Heart left ventricle (tissue), 16 donors: ENCODE measurements at regions not wholly inside any gene's neighbourhood (a gene's known extent, or its start where the extent isn't known, plus 50 kb on each side); places are given as distances from the start of the nearest gene placed in this dataset.

ENCODE experiments used
- ATAC-seq, 4 donors: fragments of 200-7000 bp; cut with Tn5 transposase; one replicate each; pipeline ENCODE4 v1.9.1; 2020 to 2022; ENCODE audit warnings: moderate library complexity in 4 of 4, mild to moderate bottlenecking in 3 of 4, moderate number of reproducible peaks in 1 of 4
- DNase-seq, 5 donors: peaks; one replicate each; pipeline ENCODE4 v3.0.0-alpha.2; 2020
- H3K27ac ChIP-seq, 12 donors: fragments of 200-600 bp; sonication (generic) in 4 of 12; one replicate each; pipeline versions ENCODE4 v1.5.0 to v1.8.0; 2016 to 2022; ENCODE audit warnings: mild to moderate bottlenecking in 2 of 12
- H3K27me3 ChIP-seq, 9 donors: fragments of 200-600 bp; sonication (generic) in 2 of 9; one replicate each; pipeline versions ENCODE4 v1.5.1 to v1.8.0; 2016 to 2022; ENCODE audit warnings: mild to moderate bottlenecking in 3 of 9
- H3K36me3 ChIP-seq, 9 donors: fragments of 200-600 bp; sonication (generic) in 2 of 9; one replicate each; pipeline versions ENCODE4 v1.5.0 to v1.8.0; 2018 to 2022; ENCODE audit warnings: mild to moderate bottlenecking in 2 of 9
- H3K4me1 ChIP-seq, 12 donors: fragments of 200-600 bp; sonication (generic) in 4 of 12; one replicate each; pipeline versions ENCODE4 v1.5.0 to v1.8.0; 2016 to 2022; ENCODE audit warnings: mild to moderate bottlenecking in 3 of 12
- H3K4me3 ChIP-seq, 12 donors: fragments of 200-600 bp; sonication (generic) in 4 of 12; one replicate each; pipeline versions ENCODE4 v1.5.0 to v1.8.0; 2017 to 2022; ENCODE audit warnings: mild to moderate bottlenecking in 9 of 12, moderate library complexity in 4 of 12
- H3K9me3 ChIP-seq, 12 donors: fragments of 200-600 bp; sonication (generic) in 4 of 12; one replicate each; pipeline versions ENCODE4 v1.5.0 to v1.8.0; 2016 to 2022; ENCODE audit warnings: mild to moderate bottlenecking in 1 of 12
- POLR2A ChIP-seq, 2 donors: fragments of 450-650 bp; IDR thresholded peaks; one replicate each; pipeline ENCODE4 v1.6.1; 2017; ENCODE audit warnings: antibody characterized with exemption in 2 of 2, mild to moderate bottlenecking in 2 of 2, moderate library complexity in 2 of 2
- WGBS, 4 donors: extraction: QIAGEN DNeasy Blood & Tissue Kit in 2 of 4; methylation state at CpG; one replicate each; pipeline versions ENCODE4 v1.1.5 to v1.1.7; 2013 to 2018; 5-methylcytosine and 5-hydroxymethylcytosine counted together
- intact Hi-C, 10 donors: fragments of 100-400 bp; cut with DNase I; formaldehyde crosslinking; loops; one replicate each; pipeline versions ENCODE4 v1.11.1 to v1.14.2; 2022
- TF ChIP-seq, protein P1 (sequence below), 12 donors: fragments of 200-600 bp; sonication (generic) in 4 of 12; IDR thresholded peaks; one replicate each; pipeline versions ENCODE4 v1.5.0 to v1.8.0; 2018 to 2022; ENCODE audit warnings: antibody characterized with exemption in 12 of 12, mild to moderate bottlenecking in 5 of 12
- donor health status: ischemic (EF 13 %, LVEDD 7.1; RV severe dilation, severe dysfunction).
- donor health status: healthy with polysubstance abuse.
- donor health status: DM: no; HTN: yes; CAD: no.
- donor health status: DM: no; HTN: no; CAD: no.
- donor health status: ischemic (EF 25% LVEDD 6.9; RV normal size, moderate dysfunction).
- donor health status: ischemic (EF 25% LVEDD 5.7; RV mildly dilated, moderate dysfunction).
- donor health status: healthy.
- donor health status: DM: yes; HTN: yes; CAD: no.
- donor health status: ischemic (EF 35%, LVEDD 5.7; RV mildly dilated, moderate dysfunction).
- donor health status: nonischemic (EF 11% LVEDD 7.7; RV severe dilation, severe dysfunction).
- donor health status: DM: yes; HTN: yes; CAD: no.
- donor health status: PGD.
- donor health status: ischemic (EF 29% LVEDD 5.4; RV normal size, mild dysfunction).
- donor health status: nonischemic (EF 23%, LVEDD 6.1; RV moderate dilation, normal function).

DNA sequence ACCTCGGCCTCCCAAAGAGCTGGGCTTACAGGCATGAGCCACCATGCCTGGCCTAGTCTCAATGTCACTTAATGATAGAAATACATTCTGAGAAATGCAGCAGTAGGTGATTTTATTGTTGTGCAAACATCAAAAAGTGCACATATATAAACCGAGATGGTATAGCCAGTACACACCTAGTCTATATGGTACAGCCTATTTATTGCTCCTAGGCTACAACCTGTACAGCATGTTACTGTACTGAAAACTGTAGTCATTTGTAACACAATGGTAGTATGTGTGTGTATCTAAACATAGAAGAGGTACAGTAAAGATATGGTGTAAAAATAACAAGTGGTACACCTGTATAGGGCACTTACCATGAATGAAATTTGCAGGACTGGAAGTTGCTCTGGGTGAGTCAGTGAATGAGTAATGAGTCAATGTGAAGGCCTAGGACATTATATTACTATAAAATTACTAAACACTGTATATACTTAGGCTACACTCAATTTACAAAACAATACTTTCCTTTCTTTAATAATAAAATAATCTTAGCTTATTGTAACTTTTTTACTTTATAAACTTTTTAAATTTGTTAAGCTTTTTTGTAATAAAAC, 166.7 kb upstream of the SYT1 start:
- Histone ChIP-seq H3K27ac (no peak overlapping the region), H3K4me3 (no peak overlapping the region), H3K36me3 (no peaks in the 10 kb centered on the region), H3K27me3 (no peaks in the 10 kb centered on the region), H3K4me1 (no peaks in the 10 kb centered on the region), H3K9me3 (peaks cover 0 to 7% (median 0%) of the 10 kb centered on the region in 12 donors)
- TF ChIP-seq, protein P1, sequence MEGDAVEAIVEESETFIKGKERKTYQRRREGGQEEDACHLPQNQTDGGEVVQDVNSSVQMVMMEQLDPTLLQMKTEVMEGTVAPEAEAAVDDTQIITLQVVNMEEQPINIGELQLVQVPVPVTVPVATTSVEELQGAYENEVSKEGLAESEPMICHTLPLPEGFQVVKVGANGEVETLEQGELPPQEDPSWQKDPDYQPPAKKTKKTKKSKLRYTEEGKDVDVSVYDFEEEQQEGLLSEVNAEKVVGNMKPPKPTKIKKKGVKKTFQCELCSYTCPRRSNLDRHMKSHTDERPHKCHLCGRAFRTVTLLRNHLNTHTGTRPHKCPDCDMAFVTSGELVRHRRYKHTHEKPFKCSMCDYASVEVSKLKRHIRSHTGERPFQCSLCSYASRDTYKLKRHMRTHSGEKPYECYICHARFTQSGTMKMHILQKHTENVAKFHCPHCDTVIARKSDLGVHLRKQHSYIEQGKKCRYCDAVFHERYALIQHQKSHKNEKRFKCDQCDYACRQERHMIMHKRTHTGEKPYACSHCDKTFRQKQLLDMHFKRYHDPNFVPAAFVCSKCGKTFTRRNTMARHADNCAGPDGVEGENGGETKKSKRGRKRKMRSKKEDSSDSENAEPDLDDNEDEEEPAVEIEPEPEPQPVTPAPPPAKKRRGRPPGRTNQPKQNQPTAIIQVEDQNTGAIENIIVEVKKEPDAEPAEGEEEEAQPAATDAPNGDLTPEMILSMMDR (IDR thresholded peaks at IDR 0.05) = no peak
- no peak for TF ChIP-seq POLR2A (IDR thresholded peaks at IDR 0.05)
- intact Hi-C loops = no loop called here
- DNase-seq (no peak), ATAC-seq (no peak)
- 85 to 96% (median 91%) methylated on average over 2 of the region's 2 CpGs for WGBS, 4 donors

DNA sequence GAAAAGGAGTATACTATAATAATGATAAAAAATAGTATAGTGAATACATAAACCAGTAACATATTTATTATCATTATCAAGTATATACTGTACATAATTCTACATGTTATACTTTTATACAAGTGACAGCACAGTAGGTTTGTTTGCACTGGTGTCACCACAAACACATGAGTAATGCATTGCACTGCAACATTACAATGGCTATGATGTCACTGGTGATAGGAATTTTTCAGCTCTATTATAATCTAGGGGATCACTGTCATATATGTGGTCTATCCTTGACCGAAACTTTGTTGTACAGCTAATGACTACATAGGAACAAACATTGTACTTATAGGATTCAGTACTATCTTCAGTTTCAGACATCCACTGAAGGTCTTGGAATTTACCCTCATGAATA, 165.8 kb upstream of the SYT1 start:
- intact Hi-C loops = no loop called here
- no peaks in the 10 kb centered on the region for H3K4me1 ChIP-seq
- 86 to 97% (median 92%) methylated on average over 1 of the region's 1 CpG for WGBS, 4 donors
- H3K27ac ChIP-seq = no peak overlapping the region
- no peaks in the 10 kb centered on the region for H3K27me3 ChIP-seq
- no peak overlapping the region for H3K4me3 ChIP-seq
- no peak for ATAC-seq
- peaks cover 0 to 4% (median 0%) of the 10 kb centered on the region in 12 donors for H3K9me3 ChIP-seq
- no peak for DNase-seq
- TF ChIP-seq, protein P1 (IDR thresholded peaks at IDR 0.05) = no peak
- TF ChIP-seq POLR2A (IDR thresholded peaks at IDR 0.05) = no peak
- H3K36me3 ChIP-seq = no peaks in the 10 kb centered on the region

DNA sequence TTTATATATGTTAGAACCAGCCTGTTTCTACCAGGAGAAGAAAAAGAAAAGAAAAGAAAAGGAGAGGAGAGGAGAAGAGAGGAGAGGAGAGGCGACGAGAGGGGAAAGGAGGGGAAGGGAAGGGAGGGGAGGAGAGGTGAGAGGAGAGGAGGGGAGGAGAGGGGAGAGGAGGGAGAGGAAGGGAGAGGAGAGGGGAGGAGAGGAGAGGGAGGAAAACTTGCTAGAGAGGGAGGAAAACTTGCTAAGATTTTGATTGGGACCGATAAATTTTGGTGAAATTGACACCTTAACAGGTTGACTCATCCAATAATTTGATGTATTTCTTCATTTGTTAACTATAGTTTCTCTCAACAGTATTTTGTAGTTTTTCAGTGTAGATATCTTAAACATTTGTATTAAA, 164.0 kb upstream of the SYT1 start:
- Histone ChIP-seq H3K9me3 (no peaks in the 10 kb centered on the region), H3K27me3 (no peaks in the 10 kb centered on the region), H3K36me3 (no peaks in the 10 kb centered on the region), H3K27ac (no peak overlapping the region), H3K4me3 (no peak overlapping the region), H3K4me1 (no peaks in the 10 kb centered on the region)
- intact Hi-C loops = no loop called here
- ATAC-seq = no peak
- DNase-seq = no peak
- no peak for TF ChIP-seq POLR2A (IDR thresholded peaks at IDR 0.05)
- TF ChIP-seq, protein P1 (IDR thresholded peaks at IDR 0.05) = no peak
- 72 to 84% (median 80%) methylated on average over 3 of the region's 3 CpGs for WGBS, 4 donors

DNA sequence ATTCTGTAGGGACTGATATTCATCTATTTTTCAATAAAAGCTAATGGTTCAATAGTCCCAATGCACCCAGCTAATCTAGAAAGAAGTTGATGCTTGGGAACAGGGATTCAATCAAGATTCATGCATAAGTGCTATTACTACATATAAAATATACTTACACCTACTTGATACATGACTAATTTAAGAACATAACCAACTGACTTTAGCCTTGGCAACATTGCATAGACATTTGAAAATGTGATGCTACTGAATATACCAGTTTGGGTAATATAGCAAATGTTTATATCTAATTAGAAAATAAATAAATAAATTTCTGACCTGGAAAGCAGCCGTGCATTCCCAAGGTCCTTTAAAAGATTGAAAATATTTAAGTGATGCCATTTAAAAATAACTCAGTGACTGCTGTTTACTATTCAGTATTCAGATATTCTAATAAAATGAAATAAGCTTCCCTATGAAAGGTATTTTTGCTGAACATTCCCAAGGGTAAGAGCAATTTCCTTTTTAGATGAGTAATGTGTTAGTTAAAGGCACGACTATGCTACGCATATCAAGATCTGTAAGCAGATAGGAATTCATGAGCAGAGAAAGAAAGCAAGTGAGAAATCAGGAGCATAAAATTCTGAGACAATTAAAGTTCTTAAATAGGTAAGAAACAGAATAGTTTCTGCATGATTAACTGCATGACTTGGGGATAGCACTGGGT, 160.6 kb upstream of the SYT1 start:
- Histone ChIP-seq H3K27me3 (no peaks in the 10 kb centered on the region), H3K36me3 (no peaks in the 10 kb centered on the region), H3K27ac (no peak overlapping the region), H3K4me1 (no peaks in the 10 kb centered on the region), H3K4me3 (no peak overlapping the region), H3K9me3 (no peaks in the 10 kb centered on the region)
- intact Hi-C loops = no loop called here
- no peak for TF ChIP-seq POLR2A (IDR thresholded peaks at IDR 0.05)
- TF ChIP-seq, protein P1 (IDR thresholded peaks at IDR 0.05) = no peak
- WGBS, 4 donors = 34 to 52% (median 43%) methylated on average over 3 of the region's 3 CpGs
- DNase-seq (no peak), ATAC-seq (no peak)
